ENCODE measurements at regions not wholly inside any gene's neighbourhood (a gene's known extent, or its start where the extent isn't known, plus 50 kb on each side); places are given as distances from the start of the nearest gene placed in this dataset.
A peak's percentile ranks its signal among the peaks of the same experiment; 100 is the strongest.
"Not testable (repeated sequence)": the region's sequence is repeated elsewhere in the genome, so short reads cannot be mapped to it uniquely, and the experiment has no call there.

DNA sequence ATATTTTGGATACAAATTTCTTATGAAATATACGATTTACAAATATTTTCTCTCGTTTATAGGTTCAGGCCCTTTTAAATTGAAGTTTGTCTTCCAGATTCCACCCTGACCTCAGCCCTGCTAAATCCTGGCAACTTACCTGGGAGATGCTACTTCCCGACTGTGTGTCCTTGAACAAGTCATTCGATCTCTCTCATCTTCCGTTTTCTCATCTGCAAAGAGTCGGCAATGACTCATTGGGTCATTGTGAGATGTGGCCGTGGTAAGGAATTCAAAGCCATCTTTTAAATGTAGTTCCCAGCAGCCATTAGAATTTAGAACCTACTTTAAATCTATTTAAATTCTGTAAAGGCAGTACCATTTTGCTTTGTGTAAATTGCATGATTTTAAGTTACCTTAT lies 72.5 kb downstream of the LHX2 start:
- H3K4me1 Mint-ChIP-seq = no peaks in the 10 kb centered on the region
- peaks cover 1 to 12% (median 7%) of the 10 kb centered on the region in 6 donors for H3K9me3 Mint-ChIP-seq
- H3K36me3 Mint-ChIP-seq = peaks cover 0 to 4% (median 3%) of the 10 kb centered on the region in 3 donors
- no peak for DNase-seq
- H3K27me3 Mint-ChIP-seq (ENCODE audit: low read depth in 3 of 3) = peaks cover 4 to 7% (median 5%) of the 10 kb centered on the region in 3 donors
- H3K4me3 Mint-ChIP-seq = no peak overlapping the region
- H3K27ac Mint-ChIP-seq = no peak overlapping the region

DNA sequence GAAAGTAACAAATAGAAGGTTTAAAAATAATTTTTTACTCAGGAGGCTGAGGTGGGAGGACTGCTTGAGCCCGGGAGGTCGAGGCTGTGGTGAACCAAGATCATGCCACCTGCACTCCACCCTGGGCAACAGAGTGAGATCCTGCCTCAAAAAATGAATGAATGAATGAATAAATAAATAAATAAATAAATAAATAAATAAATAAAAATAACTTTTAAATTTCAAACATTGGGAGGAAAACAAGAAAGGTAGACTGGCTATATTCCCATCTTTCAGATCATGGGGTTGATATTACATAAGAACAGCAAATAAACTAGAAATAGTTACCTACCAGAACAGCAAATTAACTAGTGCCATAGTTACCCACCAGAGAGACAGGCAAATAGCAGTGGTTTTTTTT lies 75.7 kb downstream of the LHX2 start:
- H3K4me3 Mint-ChIP-seq = no peak overlapping the region
- peaks cover 5 to 11% (median 6%) of the 10 kb centered on the region in 3 donors for H3K27me3 Mint-ChIP-seq (ENCODE audit: low read depth in 3 of 3)
- H3K4me1 Mint-ChIP-seq = no peaks in the 10 kb centered on the region
- peaks cover 1 to 12% (median 7%) of the 10 kb centered on the region in 6 donors for H3K9me3 Mint-ChIP-seq
- no peak for DNase-seq
- peaks cover 0 to 4% (median 3%) of the 10 kb centered on the region in 3 donors for H3K36me3 Mint-ChIP-seq
- H3K27ac Mint-ChIP-seq = no peak overlapping the region

DNA sequence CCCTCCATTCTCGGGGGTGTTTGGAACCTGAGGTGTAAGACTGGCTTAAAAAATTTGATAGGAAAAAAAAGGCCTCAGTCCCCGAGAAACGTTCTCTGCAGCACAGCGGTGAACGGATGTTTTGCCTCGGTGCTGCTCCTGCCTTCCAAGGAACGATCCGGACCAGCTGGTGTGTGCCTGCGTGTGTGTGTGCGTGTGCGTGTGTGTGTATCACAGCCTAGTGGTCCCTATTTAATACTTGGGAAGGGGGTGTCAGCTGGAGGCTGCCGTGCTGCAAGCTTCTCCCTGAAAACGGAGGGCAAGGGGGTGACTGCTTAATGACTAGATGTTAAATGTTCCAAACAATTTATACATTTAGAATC lies 76.9 kb downstream of the LHX2 start:
- DNase-seq = no peak
- H3K4me1 Mint-ChIP-seq = no peaks in the 10 kb centered on the region
- H3K27me3 Mint-ChIP-seq (ENCODE audit: low read depth in 3 of 3) = peaks cover 5 to 11% (median 7%) of the 10 kb centered on the region in 3 donors
- H3K9me3 Mint-ChIP-seq = peaks cover 1 to 12% (median 7%) of the 10 kb centered on the region in 6 donors
- H3K27ac Mint-ChIP-seq = no peak overlapping the region
- H3K4me3 Mint-ChIP-seq = no peak overlapping the region
- peaks cover 3 to 4% (median 4%) of the 10 kb centered on the region in 3 donors for H3K36me3 Mint-ChIP-seq

DNA sequence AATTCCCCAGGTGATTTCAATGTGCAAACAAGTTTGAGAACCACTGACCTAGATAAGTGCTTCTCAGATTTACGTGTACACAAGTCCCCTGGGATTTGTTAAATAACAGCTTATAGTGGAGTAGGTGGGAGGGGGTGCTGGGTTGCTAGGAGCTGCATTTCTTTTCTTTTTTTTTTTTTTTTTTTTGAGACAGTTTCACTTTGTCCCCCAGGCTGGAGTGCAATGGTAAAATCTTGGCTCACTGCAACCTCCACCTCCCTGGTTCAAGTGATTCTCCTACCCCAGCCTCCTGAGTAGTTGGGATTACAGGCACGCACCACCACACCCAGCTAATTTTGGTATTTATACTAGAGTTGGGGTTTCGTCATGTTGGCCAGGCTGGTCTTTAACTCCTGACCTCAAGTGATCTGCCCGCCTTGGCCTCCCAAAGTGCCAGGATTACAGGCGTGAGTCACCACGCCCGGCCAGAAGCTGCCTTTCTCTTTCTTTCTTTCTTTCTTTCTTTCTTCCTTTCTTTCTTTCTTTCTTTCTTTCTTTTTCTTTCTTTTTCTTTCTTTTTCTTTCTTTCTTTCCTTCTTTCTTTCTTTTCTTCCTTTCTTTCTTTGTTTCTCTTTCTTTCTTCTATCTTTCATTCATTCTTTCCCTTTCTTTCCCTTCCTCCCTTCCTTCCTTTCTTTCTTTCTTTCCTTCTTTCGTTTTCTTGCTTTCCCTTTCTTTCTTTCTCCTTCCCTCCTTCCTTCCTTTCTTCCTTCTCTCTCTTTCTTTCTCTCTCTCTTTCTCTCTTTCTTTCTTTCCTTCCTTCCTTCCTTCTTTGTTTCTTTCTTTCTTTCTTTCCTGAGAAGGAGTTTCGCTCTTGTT lies 78.3 kb downstream of the LHX2 start:
- H3K4me1 Mint-ChIP-seq; H3K27me3 Mint-ChIP-seq (ENCODE audit: low read depth in 3 of 3); DNase-seq; H3K4me3 Mint-ChIP-seq; H3K36me3 Mint-ChIP-seq: not testable (repeated sequence)
- Mint-ChIP-seq H3K27ac (peak overlapping the region in 1 of 6 donors; percentile 29), H3K9me3 (peaks cover 1 to 12% (median 7%) of the 10 kb centered on the region in 6 donors)

DNA sequence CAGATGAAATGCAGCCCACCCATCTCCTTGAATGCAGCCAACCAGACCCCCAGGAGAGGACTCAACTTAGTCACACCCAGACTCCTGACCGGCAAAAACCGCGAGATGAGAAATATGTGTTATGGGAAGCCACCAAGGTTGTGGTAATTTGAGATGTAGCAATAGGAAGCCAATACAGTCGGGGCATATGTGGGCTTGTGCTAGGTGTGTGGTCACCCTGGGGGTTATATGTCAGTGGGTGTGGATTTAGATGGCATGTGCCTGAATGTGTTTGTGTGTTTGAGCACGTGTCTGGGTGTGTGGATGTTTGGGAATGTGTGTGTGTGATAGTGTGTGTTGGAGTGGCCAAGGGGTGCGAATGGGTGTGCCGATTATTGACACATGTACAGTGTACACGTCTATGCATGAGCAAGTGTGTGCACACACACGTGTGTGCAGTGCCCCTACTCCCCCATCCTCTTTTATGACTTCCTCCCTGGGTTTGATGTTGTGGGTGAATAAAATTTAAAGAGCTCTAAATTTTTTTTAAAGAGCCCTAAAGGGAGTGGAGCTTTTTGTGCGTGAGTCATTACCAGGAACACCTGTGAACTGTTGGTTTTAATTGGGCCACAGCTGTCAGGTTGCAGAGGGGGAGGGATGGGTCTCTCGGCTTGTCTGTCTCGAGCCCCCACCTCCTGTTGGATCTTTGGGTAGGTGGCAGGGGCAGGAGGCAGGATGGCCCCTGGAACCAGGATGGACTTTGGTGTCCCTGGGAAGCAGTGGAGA lies 86.8 kb downstream of the LHX2 start:
- Mint-ChIP-seq H3K9me3 (no peaks in the 10 kb centered on the region), H3K36me3 (no peaks in the 10 kb centered on the region), H3K4me3 (no peak overlapping the region), H3K27ac (no peak overlapping the region), H3K27me3 (ENCODE audit: low read depth in 3 of 3) (peaks cover 2 to 12% (median 5%) of the 10 kb centered on the region in 3 donors), H3K4me1 (peaks cover 0 to 2% of the 10 kb centered on the region in 2 donors)
- no peak for DNase-seq

DNA sequence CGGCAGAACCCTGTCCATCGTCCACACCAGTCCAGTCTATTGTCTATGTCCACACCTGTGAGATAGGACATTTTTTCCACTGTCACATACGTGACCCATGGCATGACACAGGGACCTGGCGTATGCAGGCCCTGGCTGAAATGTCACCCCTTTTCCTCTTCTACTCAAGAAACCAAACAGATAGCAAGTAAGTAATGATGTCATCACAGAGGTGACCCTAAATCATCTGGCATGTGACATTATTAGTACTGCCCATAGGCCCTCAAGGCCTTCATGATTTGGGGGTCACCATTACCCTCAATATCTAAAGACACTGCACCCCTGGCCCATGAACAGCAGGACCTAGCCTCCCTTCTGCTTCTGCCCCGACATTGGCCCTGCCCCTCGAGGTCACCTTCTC lies 88.3 kb downstream of the LHX2 start:
- H3K4me1 Mint-ChIP-seq = peaks cover 0 to 2% of the 10 kb centered on the region in 2 donors
- H3K27me3 Mint-ChIP-seq (ENCODE audit: low read depth in 3 of 3) = peaks cover 2 to 12% (median 5%) of the 10 kb centered on the region in 3 donors
- H3K9me3 Mint-ChIP-seq = no peaks in the 10 kb centered on the region
- no peak for DNase-seq
- H3K36me3 Mint-ChIP-seq = no peaks in the 10 kb centered on the region
- no peak overlapping the region for H3K27ac Mint-ChIP-seq
- no peak overlapping the region for H3K4me3 Mint-ChIP-seq

DNA sequence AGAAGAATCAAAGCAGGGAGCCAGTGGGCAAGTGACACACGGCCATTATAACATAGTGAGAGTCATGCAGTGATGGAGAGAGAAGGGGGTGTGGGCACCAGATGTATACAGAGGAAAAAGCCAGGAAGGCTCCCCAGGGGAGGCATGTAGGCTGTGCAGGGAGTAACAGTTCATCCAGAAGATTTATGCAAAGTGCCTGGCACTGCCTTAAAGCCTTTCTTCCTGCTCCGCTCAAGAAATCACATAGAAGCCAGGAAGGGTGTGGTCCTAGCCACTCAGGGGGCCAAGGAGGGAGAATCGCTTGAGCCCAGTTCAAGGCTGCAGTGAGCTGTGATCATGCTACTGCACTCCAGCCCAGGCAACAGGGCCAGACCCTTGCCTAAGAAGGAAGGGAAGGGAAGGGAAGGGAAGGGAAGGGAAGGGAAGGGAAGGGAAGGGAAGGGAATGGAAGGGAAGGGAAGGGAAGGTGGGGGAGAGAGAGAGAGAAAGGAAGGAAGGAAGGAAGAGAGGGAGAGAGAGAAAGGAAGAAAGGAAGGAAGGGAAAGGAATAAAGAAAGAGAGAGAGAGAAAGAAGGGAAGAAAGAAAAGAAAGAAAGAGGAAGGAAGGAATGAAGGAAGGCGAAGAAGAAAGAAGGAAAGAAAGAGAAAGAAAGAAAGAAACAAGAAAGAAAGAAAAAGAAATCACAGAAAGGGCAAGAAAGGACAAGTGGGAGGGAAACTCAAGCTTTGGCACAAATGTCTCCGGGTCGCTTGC lies 89.8 kb downstream of the LHX2 start:
- Mint-ChIP-seq H3K4me3 (no peak overlapping the region), H3K9me3 (no peaks in the 10 kb centered on the region), H3K27me3 (ENCODE audit: low read depth in 3 of 3) (peaks cover 2 to 12% (median 5%) of the 10 kb centered on the region in 3 donors), H3K27ac (peak overlapping the region in 1 of 6 donors; percentile 14), H3K36me3 (no peaks in the 10 kb centered on the region), H3K4me1 (peaks cover 0 to 2% of the 10 kb centered on the region in 2 donors)
- DNase-seq = no peak

DNA sequence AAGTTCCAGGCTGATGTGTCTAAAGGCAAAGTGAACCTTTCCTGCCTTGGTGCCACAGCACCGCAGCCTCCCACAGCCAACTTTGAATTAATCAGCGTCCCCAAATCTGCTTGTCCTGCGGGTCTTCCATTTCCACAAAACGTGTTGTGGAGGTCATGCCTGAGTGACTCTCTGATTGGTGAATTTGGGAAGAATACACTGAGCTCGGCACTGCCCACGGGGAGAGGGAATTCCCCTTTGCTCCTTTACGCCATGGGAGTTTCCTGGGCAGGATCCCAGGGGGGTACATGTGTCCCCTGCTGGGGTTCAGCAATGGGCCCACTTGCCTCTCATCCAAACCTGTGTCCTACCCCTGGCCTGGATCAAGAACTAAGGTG lies 90.4 kb downstream of the LHX2 start:
- Mint-ChIP-seq H3K27ac (no peak overlapping the region), H3K4me3 (no peak overlapping the region), H3K27me3 (ENCODE audit: low read depth in 3 of 3) (peaks cover 3 to 9% (median 7%) of the 10 kb centered on the region in 3 donors), H3K36me3 (no peaks in the 10 kb centered on the region), H3K4me1 (peaks cover 0 to 2% of the 10 kb centered on the region in 2 donors), H3K9me3 (no peaks in the 10 kb centered on the region)
- no peak for DNase-seq

DNA sequence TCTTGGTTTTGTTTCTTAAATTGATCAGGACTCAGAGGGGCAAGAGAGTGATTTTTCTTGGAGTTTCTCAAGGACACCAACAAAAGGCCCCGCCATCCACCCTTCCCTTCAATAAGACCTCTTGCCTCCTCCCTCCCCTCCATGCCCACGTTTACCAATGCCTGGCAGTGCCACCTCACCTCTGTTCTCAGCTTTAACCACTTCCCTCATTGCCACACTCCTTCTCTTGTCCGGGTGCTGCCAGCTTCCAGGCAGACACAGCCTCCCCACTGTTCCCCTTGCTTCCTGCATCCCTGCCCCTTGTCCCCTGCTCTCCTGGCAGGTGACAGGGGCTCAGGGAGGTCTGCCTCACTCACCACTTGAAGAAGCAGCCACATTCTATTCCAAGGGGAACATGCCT lies 90.8 kb downstream of the LHX2 start:
- Mint-ChIP-seq H3K4me3 (no peak overlapping the region), H3K27ac (no peak overlapping the region), H3K4me1 (peaks cover 0 to 2% of the 10 kb centered on the region in 2 donors), H3K9me3 (no peaks in the 10 kb centered on the region), H3K27me3 (ENCODE audit: low read depth in 3 of 3) (peaks cover 3 to 9% (median 7%) of the 10 kb centered on the region in 3 donors), H3K36me3 (no peaks in the 10 kb centered on the region)
- no peak for DNase-seq

DNA sequence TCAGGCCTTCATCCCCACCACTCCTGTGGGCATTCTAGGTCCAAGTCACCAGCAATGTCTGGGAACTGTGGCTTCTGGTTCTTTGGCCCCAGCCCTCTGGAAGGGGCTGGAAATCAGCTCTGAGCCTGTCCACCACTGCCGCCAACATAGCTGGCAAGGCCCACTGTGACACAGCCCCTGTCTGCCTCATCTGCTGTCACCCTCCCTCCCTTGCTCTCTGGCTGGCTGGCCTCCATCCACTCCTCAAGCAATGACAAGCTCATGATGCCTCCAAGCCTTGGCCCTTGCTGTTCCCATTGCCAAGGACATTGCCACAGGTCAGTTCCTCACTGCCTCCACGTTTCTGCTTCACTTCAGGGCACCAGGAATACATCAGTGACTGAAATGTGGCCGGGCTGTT lies 93.7 kb downstream of the LHX2 start:
- H3K4me3 Mint-ChIP-seq = no peak overlapping the region
- no peaks in the 10 kb centered on the region for H3K9me3 Mint-ChIP-seq
- peaks cover 0 to 2% of the 10 kb centered on the region in 2 donors for H3K4me1 Mint-ChIP-seq
- H3K36me3 Mint-ChIP-seq = no peaks in the 10 kb centered on the region
- H3K27ac Mint-ChIP-seq = no peak overlapping the region
- DNase-seq = no peak
- peaks cover 2 to 3% (median 2%) of the 10 kb centered on the region in 3 donors for H3K27me3 Mint-ChIP-seq (ENCODE audit: low read depth in 3 of 3)

DNA sequence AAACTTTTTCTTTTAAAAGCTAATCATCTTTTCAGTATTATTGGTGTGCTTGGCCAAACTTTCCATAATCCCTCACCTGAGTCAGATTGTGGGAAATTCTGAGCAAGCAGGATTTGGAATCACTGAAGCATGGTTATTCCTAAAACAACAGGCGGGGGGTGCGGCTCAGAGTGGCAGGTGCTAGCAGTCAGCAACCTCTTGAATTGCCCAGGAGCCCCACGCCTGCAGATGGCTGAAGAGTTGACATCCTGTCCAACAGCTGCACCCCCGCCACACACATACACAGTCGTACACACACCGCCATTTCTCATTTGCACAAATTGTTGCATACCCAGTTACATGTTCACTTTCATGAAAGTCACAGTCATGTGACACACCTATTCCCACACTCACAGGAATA lies 96.6 kb downstream of the LHX2 start:
- Mint-ChIP-seq H3K27me3 (ENCODE audit: low read depth in 3 of 3) (peaks cover 0 to 3% (median 2%) of the 10 kb centered on the region in 3 donors), H3K4me3 (no peak overlapping the region)
- no peak for DNase-seq

DNA sequence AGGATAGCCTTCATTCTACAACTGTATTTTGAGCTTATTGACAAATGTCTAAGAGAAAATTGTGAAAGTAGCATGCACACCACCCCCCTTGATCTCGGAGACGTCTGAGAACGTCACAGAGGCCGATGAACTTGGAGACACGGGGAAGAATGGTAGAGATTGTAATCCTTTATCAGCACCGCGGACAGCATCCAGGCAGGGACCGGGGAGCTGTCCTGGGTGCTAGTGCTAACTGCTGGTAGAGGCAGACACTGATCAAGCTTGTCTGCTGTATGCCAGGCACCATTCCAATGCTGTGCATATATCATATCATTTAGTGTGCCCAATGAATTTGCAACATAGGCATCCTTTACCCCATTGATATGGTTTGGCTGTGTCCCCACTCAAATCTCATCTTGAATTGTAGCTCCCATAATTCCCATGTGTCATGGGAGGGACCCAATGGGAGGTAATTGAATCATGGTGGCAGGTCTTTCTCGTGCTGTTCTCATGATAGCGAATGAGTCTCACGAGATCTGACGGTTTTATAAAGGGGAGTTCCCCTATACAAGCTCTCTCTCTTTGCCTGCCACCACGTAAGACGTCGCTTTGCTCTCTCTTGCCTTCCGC lies 98.8 kb downstream of the LHX2 start:
- H3K9me3 Mint-ChIP-seq = peaks cover 0 to 2% (median 0%) of the 10 kb centered on the region in 6 donors
- H3K27ac Mint-ChIP-seq = no peak overlapping the region
- DNase-seq = peak; percentile 12 to 40 (median 23)
- H3K27me3 Mint-ChIP-seq (ENCODE audit: low read depth in 3 of 3) = peaks cover 0 to 8% (median 7%) of the 10 kb centered on the region in 3 donors
- no peak overlapping the region for H3K4me3 Mint-ChIP-seq
- H3K36me3 Mint-ChIP-seq = no peaks in the 10 kb centered on the region
- no peaks in the 10 kb centered on the region for H3K4me1 Mint-ChIP-seq

More for the DNA sequence above, 96.6 kb downstream of the LHX2 start:
- Mint-ChIP-seq H3K4me1 (no peaks in the 10 kb centered on the region), H3K27ac (no peak overlapping the region), H3K9me3 (peaks cover 0 to 2% (median 0%) of the 10 kb centered on the region in 6 donors), H3K36me3 (no peaks in the 10 kb centered on the region)

DNA sequence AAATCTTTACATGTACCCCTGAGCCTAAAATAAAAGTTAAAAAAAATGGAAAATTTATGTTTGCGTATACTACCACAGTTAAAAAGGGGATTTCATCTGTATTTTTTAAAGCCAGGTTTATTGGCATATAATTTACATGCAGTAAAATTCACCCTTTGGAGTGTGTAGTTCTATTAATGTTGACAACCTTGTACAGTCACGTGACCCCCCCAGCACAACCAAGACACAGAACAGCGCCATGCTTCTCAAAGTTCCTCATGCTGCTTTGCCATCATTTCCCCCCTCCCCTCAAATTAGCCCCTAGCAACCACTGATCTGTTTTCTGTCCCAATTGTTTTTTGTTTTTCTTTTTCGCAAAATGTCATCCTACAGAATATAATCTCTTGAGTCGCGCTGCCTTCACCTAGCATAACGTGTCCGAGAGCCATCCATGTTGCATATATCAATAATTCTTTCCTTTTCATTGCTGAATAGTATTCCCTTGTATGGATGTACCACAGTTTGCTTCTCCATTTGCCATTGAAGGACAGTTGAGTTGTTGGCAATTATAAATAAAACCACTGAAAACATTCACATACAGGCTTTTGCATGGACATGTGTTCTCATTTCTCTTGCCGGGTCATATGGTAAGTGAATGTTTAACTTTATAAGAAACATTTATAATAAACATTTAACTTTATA lies 105.3 kb downstream of the LHX2 start:
- Mint-ChIP-seq H3K27ac (no peak overlapping the region), H3K4me3 (no peak overlapping the region), H3K9me3 (peaks cover 0 to 5% (median 0%) of the 10 kb centered on the region in 6 donors), H3K27me3 (ENCODE audit: low read depth in 3 of 3) (peaks cover 5 to 18% (median 5%) of the 10 kb centered on the region in 3 donors), H3K36me3 (no peaks in the 10 kb centered on the region), H3K4me1 (no peaks in the 10 kb centered on the region)
- no peak for DNase-seq
